Nephron (organoid): ENCODE measurements at regions not wholly inside any gene's neighbourhood (a gene's known extent, or its start where the extent isn't known, plus 50 kb on each side); places are given as distances from the start of the nearest gene placed in this dataset.

ENCODE experiments used
- H3K27ac Mint-ChIP-seq, 3 experiments: 2 replicates each; pipeline ENCODE4 v1.8.0; 2020; ENCODE audit warnings: mixed read lengths in 3 of 3, mild to moderate bottlenecking in 2 of 3, moderate library complexity in 1 of 3
- H3K27me3 Mint-ChIP-seq: 2 replicates; pipeline ENCODE4 v1.8.0; 2021; ENCODE audit warnings: low read depth, mild to moderate bottlenecking, moderate library complexity, mixed read lengths
- H3K36me3 Mint-ChIP-seq: 2 replicates; pipeline ENCODE4 v1.8.0; 2020; ENCODE audit warnings: low read depth, mixed read lengths
- H3K4me1 Mint-ChIP-seq: 2 replicates; pipeline ENCODE4 v1.8.0; 2020; ENCODE audit warnings: mixed read lengths
- H3K4me3 Mint-ChIP-seq, 3 experiments: 2 replicates each; pipeline ENCODE4 v1.8.0; 2020; ENCODE audit warnings: mild to moderate bottlenecking in 3 of 3, mixed read lengths in 3 of 3, moderate library complexity in 2 of 3
- H3K9me3 Mint-ChIP-seq: 2 replicates; pipeline ENCODE4 v1.8.0; 2020; ENCODE audit warnings: mixed read lengths
- CTCF ChIP-seq, 3 experiments: fragments of 200-600 bp; sonication (generic); IDR thresholded peaks; one replicate each; pipeline ENCODE4 v1.5.0; 2021; ENCODE audit warnings: antibody characterized with exemption in 3 of 3; ENCODE audit not compliant: unreplicated experiment in 3 of 3

GRCh38 chr4:133585323-133585722, 436.2 kb downstream of the PCDH10 start:
- H3K27me3 Mint-ChIP-seq, result no peaks in the 10 kb centered on the region
- H3K4me3 Mint-ChIP-seq, result no peak overlapping the region
- no peaks in the 10 kb centered on the region for H3K36me3 Mint-ChIP-seq
- H3K9me3 Mint-ChIP-seq, result peaks cover 2% of the 10 kb centered on the region
- TF ChIP-seq CTCF (IDR thresholded peaks at IDR 0.05; ENCODE audit: unreplicated experiment in 3 of 3), result no peak
- H3K4me1 Mint-ChIP-seq, result no peaks in the 10 kb centered on the region
- no peak overlapping the region for H3K27ac Mint-ChIP-seq

GRCh38 chr4:133584714-133585113, 435.6 kb downstream of the PCDH10 start:
- Mint-ChIP-seq H3K27ac (no peak overlapping the region), H3K9me3 (peaks cover 2% of the 10 kb centered on the region), H3K36me3 (no peaks in the 10 kb centered on the region), H3K27me3 (no peaks in the 10 kb centered on the region), H3K4me1 (no peaks in the 10 kb centered on the region), H3K4me3 (no peak overlapping the region)
- TF ChIP-seq CTCF (IDR thresholded peaks at IDR 0.05; ENCODE audit: unreplicated experiment in 3 of 3), result no peak

GRCh38 chr4:133581996-133582619, 433.0 kb downstream of the PCDH10 start:
- no peak overlapping the region for H3K27ac Mint-ChIP-seq
- H3K4me1 Mint-ChIP-seq, result no peaks in the 10 kb centered on the region
- no peak overlapping the region for H3K4me3 Mint-ChIP-seq
- TF ChIP-seq CTCF (IDR thresholded peaks at IDR 0.05; ENCODE audit: unreplicated experiment in 3 of 3), result no peak
- H3K9me3 Mint-ChIP-seq, result peaks cover 2% of the 10 kb centered on the region
- H3K27me3 Mint-ChIP-seq, result no peaks in the 10 kb centered on the region
- no peaks in the 10 kb centered on the region for H3K36me3 Mint-ChIP-seq

GRCh38 chr4:133574248-133574647, 425.2 kb downstream of the PCDH10 start:
- no peak overlapping the region for H3K27ac Mint-ChIP-seq
- no peaks in the 10 kb centered on the region for H3K27me3 Mint-ChIP-seq
- H3K9me3 Mint-ChIP-seq, result no peaks in the 10 kb centered on the region
- TF ChIP-seq CTCF (IDR thresholded peaks at IDR 0.05; ENCODE audit: unreplicated experiment in 3 of 3), result no peak
- no peaks in the 10 kb centered on the region for H3K36me3 Mint-ChIP-seq
- no peak overlapping the region for H3K4me3 Mint-ChIP-seq
- H3K4me1 Mint-ChIP-seq, result no peaks in the 10 kb centered on the region

GRCh38 chr4:133565379-133565778, 416.3 kb downstream of the PCDH10 start:
- Mint-ChIP-seq H3K4me3 (no peak overlapping the region), H3K36me3 (no peaks in the 10 kb centered on the region), H3K27me3 (no peaks in the 10 kb centered on the region), H3K4me1 (peaks cover 7% of the 10 kb centered on the region), H3K27ac (peak overlapping the region in 2 of 3 experiments; percentile 56 to 60), H3K9me3 (peaks cover 4% of the 10 kb centered on the region)
- TF ChIP-seq CTCF (IDR thresholded peaks at IDR 0.05; ENCODE audit: unreplicated experiment in 3 of 3), result no peak

- no peaks in the 10 kb centered on the region for H3K4me1 Mint-ChIP-seq
- peaks cover 4% of the 10 kb centered on the region for H3K9me3 Mint-ChIP-seq
- no peaks in the 10 kb centered on the region for H3K36me3 Mint-ChIP-seq
- no peaks in the 10 kb centered on the region for H3K27me3 Mint-ChIP-seq
- H3K4me3 Mint-ChIP-seq, result no peak overlapping the region
- TF ChIP-seq CTCF (IDR thresholded peaks at IDR 0.05; ENCODE audit: unreplicated experiment in 3 of 3), result no peak
- no peak overlapping the region for H3K27ac Mint-ChIP-seq
These were observed 410.9 kb downstream of the PCDH10 start for GRCh38 chr4:133559987-133560386.
